ENCODE measurements at regions not wholly inside any gene's neighbourhood (a gene's known extent, or its start where the extent isn't known, plus 50 kb on each side); places are given as distances from the start of the nearest gene placed in this dataset.

- TF ChIP-seq, protein P1, sequence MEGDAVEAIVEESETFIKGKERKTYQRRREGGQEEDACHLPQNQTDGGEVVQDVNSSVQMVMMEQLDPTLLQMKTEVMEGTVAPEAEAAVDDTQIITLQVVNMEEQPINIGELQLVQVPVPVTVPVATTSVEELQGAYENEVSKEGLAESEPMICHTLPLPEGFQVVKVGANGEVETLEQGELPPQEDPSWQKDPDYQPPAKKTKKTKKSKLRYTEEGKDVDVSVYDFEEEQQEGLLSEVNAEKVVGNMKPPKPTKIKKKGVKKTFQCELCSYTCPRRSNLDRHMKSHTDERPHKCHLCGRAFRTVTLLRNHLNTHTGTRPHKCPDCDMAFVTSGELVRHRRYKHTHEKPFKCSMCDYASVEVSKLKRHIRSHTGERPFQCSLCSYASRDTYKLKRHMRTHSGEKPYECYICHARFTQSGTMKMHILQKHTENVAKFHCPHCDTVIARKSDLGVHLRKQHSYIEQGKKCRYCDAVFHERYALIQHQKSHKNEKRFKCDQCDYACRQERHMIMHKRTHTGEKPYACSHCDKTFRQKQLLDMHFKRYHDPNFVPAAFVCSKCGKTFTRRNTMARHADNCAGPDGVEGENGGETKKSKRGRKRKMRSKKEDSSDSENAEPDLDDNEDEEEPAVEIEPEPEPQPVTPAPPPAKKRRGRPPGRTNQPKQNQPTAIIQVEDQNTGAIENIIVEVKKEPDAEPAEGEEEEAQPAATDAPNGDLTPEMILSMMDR (optimal IDR thresholded peaks at IDR 0.05 in 1 of 3, IDR thresholded peaks at IDR 0.05 in 1 of 3, conservative IDR thresholded peaks at IDR 0.05 in 1 of 3; ENCODE audit: extremely low read depth in 1 of 3, insufficient read depth in 2 of 3, low read length in 3 of 3): no peak
- TF ChIP-seq EZH2 (IDR thresholded peaks at IDR 0.05; ENCODE audit: low read length): no peak
Observed at GRCh38 chr4:30536231-30536630, 183.9 kb upstream of the PCDH7 start.

Data from keratinocyte (primary cell).